HG03571 (cell line): ENCODE measurements at regions not wholly inside any gene's neighbourhood (a gene's known extent, or its start where the extent isn't known, plus 50 kb on each side); places are given as distances from the start of the nearest gene placed in this dataset.
"Not testable (repeated sequence)": the region's sequence is repeated elsewhere in the genome, so short reads cannot be mapped to it uniquely, and the experiment has no call there.

Experiments used
- ATAC-seq: cut with Tn5 transposase; IDR thresholded peaks from one replicate; pipeline ENCODE4 v1.9.1; 2021; ENCODE audit not compliant: unreplicated experiment

- no peak for ATAC-seq
Measured at GRCh38 chr12:87439990-87440827, 589.0 kb downstream of the C12orf50 start.

GRCh38 chr12:87430444-87430843, 598.8 kb downstream of the C12orf50 start:
- ATAC-seq: no peak

GRCh38 chr12:87428701-87429277, 600.4 kb downstream of the C12orf50 start:
- ATAC-seq: no peak

GRCh38 chr12:87427770-87428169, 601.4 kb downstream of the C12orf50 start:
- ATAC-seq: no peak

- no peak for ATAC-seq
Measured at GRCh38 chr12:87425942-87426554, 603.2 kb downstream of the C12orf50 start.

- ATAC-seq: not testable (repeated sequence)
Measured at GRCh38 chr12:87421233-87421632, 608.0 kb downstream of the C12orf50 start.

GRCh38 chr12:87413784-87414183, 615.4 kb downstream of the C12orf50 start:
- ATAC-seq: no peak

- no peak for ATAC-seq
Measured at GRCh38 chr12:87406926-87407325, 622.3 kb downstream of the C12orf50 start.

- ATAC-seq: no peak
Measured at GRCh38 chr12:87405918-87406317, 623.3 kb downstream of the C12orf50 start.

- ATAC-seq: not testable (repeated sequence)
Measured at GRCh38 chr12:87394168-87394567, 635.0 kb downstream of the C12orf50 start.

GRCh38 chr12:87388376-87388775, 640.8 kb downstream of the C12orf50 start:
- no peak for ATAC-seq

- ATAC-seq: no peak
Measured at GRCh38 chr12:87385322-87385721, 643.9 kb downstream of the C12orf50 start.

- ATAC-seq: no peak
Measured at GRCh38 chr12:87384226-87384625, 645.0 kb downstream of the C12orf50 start.

GRCh38 chr12:87383680-87384079, 645.5 kb downstream of the C12orf50 start:
- ATAC-seq: no peak

- no peak for ATAC-seq
Measured at GRCh38 chr12:87382959-87383566, 646.1 kb downstream of the C12orf50 start.

- ATAC-seq: no peak
Measured at GRCh38 chr12:87382436-87382835, 646.8 kb downstream of the C12orf50 start.

GRCh38 chr12:87381742-87382141, 647.5 kb downstream of the C12orf50 start:
- ATAC-seq: no peak

GRCh38 chr12:87378526-87378925, 650.7 kb downstream of the C12orf50 start:
- no peak for ATAC-seq

- no peak for ATAC-seq
Measured at GRCh38 chr12:87376722-87377121, 652.5 kb downstream of the C12orf50 start.

GRCh38 chr12:87369161-87369560, 660.0 kb downstream of the C12orf50 start:
- no peak for ATAC-seq

GRCh38 chr12:87368259-87368658, 660.9 kb downstream of the C12orf50 start:
- no peak for ATAC-seq

GRCh38 chr12:87365423-87365822, 663.8 kb downstream of the C12orf50 start:
- no peak for ATAC-seq
